ENCODE measurements at regions not wholly inside any gene's neighbourhood (a gene's known extent, or its start where the extent isn't known, plus 50 kb on each side); places are given as distances from the start of the nearest gene placed in this dataset.
A peak's percentile ranks its signal among the peaks of the same experiment; 100 is the strongest.
"Not testable (repeated sequence)": the region's sequence is repeated elsewhere in the genome, so short reads cannot be mapped to it uniquely, and the experiment has no call there.

DNA sequence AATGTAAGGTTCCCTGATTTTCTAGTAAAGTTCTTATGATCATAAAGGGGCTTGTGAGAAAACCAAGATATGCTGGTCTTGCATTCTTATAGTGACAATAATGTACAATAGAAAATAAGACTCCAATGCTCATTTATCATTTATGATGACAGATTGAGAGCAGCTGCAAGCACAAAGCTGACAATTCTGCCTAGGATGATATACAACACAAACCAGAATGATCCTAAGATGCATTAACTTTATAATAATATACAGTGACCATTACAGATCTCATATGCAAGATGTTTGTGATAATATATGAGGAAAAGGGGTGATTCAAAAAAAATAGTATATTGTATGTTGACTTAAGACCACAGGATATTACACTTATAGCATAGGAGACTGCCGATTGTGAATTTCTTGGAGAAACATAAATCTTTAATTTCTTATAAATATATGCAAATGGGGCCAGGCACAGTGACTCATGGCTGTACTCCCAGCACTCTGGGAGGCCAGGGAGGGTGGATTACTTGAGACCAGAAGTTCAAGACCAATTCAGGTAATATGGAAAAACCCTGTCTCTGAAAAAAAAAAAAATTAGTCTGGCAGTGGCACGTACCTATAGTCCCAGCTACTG lies 387.0 kb downstream of the ZBBX start:
- DNase-seq (ENCODE audit: low spot score), result no peak

DNA sequence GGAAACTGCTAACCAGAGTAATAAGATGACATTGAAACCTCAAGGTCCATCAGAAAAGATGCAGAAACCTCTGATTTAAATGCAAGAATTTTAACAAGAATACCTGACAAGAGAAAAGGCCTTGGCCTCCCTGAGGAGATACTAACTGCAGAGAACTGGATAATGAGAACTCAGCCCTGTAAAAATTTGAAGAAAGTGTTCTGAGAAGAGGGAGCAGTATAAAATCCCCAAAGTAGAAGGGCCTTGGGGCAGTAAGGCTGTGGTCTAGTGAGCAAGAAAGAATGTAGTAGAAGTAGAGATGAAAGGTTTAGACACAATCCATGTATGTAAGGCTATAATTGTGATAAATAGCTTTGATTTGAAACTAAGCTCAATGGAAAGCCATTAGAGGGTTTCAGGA lies 394.1 kb downstream of the ZBBX start:
- DNase-seq (ENCODE audit: low spot score), result no peak

DNA sequence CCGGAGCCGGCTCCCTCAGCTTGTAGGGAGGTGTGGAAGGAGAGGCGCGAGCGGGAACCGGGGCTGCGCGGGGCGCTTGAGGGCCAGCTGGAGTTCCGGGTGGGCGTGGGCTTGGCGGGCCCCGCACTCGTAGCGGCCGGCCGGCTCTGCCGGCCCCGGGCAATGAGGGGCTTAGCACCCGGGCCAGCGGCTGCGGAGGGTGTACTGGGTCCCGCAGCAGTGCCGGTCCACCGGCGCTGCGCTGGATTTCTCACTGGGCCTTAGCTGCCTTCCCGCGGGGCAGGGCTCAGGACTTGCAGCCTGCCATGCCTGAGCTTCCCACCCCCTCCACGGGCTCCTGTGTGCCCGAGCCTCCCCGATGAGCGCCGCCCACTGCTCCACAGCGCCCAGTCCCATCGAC lies 404.3 kb downstream of the ZBBX start:
- DNase-seq (ENCODE audit: low spot score), result not testable (repeated sequence)

DNA sequence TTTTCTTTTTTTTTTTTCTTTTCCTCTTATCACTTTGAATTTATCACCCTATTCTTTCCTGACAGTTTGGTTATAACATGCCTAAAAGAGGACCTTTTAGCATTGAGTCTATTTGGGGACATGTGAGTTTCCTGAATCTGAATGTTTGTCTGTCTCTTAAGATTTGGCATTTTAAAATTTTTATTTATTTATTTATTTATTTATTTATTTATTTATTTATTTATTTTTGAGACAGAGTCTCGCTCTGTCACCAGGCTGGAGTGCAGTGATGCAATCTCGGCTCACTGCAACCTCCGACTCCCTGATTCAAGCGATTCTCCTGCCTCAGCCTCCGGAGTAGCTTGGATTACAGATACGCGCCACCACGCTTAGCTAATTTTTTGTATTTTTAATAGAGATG lies 412.4 kb downstream of the ZBBX start:
- not testable (repeated sequence) for DNase-seq (ENCODE audit: low spot score)

DNA sequence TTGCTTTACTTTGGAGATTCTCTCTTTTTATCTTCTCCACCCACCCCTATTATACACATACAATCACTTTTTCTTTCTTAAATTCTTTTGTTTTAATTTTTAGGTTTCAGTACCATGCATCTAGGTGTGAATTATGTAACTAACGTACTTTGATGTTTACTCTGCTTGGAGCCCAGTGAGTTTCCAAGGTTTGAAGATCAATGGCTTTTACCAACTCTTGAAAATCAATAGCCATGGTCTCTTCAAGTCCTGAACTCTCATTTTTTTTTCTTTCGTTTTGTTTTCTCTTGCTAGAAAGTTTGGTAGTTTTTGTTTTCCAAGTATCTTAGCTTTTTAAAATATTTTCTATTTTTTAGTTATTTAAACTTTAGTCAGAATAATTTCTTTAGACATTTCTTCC lies 417.2 kb downstream of the ZBBX start:
- no peak for DNase-seq (ENCODE audit: low spot score)

DNA sequence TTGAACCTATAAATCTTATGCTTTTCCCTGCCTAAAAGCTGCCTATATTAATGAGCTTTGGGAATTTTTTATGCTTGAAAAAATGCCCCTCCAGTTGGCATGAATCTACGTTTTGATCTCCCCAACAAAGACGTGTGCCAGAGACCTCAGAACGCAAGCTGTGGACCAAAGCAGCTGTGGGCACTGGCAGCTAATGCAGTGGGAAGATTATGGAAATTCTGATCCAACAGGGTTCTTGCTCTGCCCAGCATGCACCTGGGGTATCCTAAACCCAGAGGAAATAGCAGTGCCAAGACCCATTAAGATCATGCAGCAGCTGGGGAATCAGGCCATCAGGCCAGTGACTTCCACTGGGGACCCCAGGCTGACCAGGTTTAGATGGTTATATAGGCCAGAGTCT lies 423.0 kb downstream of the ZBBX start:
- DNase-seq (ENCODE audit: low spot score), result no peak

DNA sequence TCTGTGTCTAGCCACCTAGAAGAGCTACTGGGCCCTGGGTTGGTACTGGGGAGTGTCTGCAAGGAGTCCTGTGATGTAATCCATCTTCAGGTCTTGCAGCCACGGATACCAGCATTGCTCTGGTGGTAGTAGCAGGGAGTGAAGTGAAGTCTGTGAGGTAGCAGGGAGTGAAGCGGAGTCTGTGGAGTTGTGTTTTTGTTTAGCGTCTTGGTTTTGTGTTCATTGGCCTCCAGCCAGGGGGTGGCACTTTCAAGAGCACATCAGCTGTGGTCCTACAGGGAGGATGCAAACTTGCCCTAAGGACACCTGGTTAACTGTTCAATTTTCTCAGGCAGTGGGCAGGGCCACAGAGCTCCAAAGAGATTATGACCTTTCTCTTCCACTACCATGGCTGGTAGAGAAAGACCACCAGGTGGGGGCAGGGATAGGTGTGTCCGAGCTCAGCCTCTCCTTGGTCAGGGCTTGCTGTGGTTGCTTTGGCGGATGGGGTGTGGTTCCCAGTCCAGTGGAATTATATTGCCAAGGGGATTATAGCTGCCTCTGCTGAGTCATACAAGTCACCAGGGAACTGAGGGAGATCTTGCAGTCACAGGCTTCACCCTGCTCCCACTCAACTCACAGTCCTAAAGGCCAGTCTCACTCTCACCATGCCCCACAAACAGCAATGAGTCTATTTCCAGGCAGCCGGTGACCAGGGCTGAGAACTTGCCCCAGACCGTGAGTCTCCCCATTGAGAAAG lies 424.7 kb downstream of the ZBBX start:
- DNase-seq (ENCODE audit: low spot score), result peak; percentile 86

DNA sequence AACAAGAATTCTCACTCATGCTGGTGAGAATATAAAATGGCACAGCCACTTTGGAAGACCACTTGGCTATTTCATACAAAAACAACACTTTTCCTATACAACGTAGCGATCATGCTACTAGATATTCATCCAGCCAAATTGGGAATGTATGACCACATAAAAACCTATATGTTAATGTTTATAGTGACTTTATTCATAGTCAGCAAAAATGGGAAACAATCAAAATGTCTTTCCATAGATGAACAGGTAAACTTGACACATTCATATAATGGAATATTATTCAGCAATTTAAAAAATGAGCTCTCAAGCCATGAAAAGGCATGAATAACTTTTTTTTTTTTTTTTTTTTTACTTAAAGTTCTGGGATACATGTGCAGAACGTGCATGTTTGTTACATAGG lies 445.2 kb downstream of the ZBBX start:
- DNase-seq (ENCODE audit: low spot score), result no peak

DNA sequence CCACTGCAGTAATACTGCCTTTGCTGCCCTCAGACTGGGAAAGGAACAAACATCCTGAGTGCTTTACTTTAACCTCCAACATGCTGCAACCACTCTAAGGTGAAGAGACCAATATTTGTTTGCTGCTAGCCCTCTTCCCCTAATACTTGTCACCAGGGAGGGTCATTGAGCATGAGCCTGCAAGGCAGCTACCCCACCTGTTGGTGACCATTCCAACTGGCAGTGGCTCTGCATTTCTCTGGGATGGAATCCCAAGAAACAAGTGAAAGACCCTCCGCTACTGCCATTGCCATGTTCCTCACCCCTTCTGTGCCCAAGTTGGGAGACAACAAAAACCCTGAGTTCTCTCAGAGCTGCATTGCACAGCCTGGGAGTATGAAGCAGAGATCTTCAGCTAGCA lies 462.7 kb downstream of the ZBBX start:
- DNase-seq (ENCODE audit: low spot score), result no peak

DNA sequence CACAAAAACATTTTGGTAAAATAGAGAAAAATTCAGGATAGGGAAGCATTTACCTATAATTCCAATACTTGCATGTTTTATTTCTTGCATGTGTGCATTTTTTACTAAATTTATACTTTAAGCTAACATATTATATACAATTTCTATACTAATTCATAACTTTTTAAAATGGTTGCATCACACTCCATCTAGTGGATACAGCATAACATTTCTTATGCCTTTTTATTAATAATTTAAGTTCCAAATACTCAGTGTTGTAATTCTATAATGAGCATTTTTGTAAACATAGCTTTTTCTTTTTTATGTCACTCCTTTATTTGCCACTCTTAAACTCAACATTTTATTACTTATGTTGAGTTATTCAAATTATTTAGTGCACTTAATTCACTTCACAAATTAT lies 477.7 kb downstream of the ZBBX start:
- DNase-seq (ENCODE audit: low spot score), result no peak

DNA sequence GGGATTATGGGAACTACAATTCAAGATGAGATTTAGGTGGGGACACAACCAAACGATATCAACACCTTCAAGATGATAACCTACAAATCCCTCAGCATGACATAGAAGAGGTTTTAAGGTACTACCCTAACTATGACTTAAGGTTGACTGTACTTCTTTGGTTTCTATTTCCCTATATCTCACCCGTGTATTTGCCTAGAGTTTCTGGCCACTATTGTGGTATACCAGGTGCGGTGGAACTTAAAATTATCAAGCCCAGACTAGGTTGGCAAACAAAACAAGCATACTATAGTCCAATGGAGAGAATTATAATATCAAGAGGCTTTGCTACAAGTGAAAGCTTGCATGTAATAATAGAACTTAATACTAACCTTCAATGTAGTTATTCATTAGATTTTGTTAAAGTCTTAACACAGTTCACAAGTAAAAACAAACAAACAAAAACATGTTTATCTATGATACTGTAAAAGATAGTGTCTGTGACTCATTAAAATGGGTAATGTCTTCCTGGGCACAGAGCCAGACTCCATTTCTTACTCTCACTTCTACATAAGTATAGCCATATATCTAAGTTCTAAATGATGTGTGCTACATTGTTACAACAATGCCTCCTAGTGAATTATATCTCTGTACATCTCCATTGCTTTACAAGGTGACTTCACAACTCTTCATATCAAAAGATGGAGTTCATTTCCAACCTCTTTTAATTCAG lies 479.1 kb downstream of the ZBBX start:
- DNase-seq (ENCODE audit: low spot score), result no peak

DNA sequence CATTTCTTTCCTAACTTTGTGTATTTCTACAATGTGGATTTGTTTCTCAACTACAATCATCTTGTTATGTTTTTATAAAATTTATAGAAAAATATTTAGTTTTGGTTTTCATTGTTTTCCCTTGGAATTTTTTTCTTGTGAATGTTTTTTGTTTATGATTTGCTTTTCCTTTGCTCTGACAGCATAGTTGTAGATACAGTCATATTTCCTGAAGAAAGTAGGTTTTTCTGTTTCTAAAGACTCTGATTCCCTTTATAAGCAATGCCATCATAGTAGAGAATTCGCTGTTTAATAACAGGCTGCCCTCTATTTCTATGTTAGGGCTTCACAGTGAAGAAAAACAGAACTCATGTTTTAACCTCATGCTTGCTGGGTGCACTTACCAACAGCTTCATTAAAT lies 482.3 kb downstream of the ZBBX start:
- DNase-seq (ENCODE audit: low spot score), result no peak

DNA sequence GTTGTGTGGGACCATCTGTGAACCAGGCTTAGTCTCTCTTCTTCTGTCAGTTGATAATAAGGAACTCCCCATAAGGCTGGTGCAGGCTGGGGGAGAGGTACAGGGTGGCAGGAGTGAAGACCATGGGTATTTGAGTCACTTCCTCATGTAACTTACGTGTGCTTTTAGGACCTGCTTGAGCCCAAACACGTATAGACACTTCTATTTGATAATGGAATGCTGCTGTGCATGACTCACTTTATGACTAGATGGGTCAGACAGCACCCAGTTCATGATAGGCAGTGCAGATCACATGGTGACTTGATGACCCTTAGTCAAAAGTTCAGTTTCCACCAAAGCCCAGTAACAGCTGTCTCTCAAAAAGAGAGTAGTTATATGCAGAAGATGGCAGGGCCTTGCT lies 490.9 kb downstream of the ZBBX start:
- no peak for DNase-seq (ENCODE audit: low spot score)

DNA sequence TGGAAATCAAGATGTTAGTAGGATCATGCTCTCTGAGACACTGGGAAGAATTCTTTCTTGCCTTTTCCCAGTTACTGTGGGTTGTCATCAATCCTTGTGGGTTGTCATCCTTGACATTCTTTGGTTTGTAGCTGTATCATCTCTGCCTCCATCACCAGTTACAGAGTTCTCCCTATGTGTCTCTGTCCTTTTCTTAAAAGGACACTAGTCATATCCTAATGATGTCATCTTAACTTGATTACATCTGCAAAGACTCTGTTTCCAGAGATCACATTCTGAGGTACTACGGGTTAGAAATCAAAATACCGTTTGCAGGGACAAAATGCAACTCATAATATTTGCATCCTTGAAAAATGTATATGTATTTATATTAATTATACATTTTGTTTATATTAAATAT lies 500.4 kb downstream of the ZBBX start:
- no peak for DNase-seq (ENCODE audit: low spot score)

DNA sequence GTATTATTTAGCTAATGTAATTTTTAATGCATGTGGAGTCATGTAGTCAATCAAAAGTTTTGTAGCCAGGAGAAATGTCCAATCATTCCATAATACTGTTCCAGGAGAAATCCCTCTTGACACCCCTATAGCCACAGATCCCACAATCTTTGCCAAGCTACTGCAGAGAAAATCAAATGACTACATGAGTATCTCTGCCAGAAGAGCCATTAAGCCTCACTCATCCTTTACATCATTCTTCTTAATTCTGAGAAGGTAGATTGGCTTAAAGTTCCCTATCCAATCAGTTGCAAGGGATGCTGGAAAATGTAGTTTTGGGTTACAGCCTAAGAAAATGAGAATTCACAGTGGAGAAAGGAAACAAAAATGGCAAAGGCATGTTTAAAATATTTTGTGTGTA lies 502.1 kb downstream of the ZBBX start:
- no peak for DNase-seq (ENCODE audit: low spot score)

DNA sequence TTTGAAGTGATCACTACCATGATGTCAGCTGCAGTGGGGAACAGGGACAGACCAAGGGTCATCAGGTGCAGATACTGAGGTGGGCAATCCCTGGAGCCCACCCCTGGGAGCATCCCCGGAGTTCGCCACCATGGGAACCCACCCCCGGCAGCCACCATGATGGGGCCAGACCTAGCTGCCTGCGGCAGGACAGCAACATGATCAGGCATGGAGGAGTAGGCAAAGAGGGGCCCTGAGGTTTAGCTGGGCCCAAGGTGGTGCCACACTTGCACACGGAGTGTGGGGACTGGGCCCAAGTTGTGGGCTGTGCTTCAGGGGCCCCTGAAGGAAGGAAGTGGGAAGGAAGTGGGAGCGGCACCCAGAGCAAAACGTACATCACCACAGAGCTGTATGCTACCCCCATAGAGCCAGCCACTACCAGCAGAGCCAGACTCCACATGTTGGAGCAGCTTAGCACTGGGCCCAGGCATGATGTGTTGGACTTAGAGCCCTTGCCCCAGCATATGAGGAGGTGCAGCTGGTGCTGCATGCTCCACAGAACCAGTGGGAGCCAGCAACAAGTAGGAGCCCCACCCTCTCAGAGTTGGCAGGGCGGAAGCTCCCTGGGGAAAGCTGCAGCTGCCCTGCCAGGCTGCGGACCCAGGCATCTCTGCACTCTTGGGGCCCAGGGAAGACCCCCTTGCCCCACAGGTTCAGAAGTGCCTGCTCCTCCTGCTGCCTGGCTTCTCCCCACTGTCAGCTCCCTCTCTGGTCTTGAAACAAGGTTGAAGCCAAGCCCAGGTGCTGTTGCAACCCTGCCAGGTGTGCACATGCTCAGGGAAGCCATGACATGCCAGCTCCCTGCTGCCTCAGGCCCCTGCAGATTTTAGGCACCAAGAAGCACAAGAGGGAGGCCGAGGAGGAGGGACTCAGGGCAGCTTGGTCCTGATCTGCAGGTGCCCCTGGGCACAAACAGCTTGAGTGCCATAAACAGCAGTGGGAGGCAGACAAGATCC lies 515.3 kb downstream of the ZBBX start:
- DNase-seq (ENCODE audit: low spot score), result no peak

DNA sequence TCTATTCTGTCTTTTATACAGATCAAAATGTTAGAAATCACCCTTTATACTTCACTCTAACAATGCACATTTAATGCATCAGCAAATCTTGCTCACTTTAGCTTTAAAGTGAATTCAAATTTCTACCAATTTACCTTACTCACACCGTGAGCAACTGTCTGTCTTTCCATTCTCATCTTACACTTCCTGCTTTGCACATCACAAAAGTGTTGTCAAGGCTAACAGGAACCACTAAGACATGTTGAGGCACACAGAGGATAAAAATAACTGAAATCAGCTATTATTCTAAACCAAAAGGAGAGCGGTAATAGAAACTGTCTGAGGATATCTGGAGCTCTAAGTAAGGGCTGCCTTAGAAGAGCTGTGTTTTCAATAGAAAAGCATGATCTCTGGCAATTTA lies 519.9 kb downstream of the ZBBX start:
- DNase-seq (ENCODE audit: low spot score), result no peak

DNA sequence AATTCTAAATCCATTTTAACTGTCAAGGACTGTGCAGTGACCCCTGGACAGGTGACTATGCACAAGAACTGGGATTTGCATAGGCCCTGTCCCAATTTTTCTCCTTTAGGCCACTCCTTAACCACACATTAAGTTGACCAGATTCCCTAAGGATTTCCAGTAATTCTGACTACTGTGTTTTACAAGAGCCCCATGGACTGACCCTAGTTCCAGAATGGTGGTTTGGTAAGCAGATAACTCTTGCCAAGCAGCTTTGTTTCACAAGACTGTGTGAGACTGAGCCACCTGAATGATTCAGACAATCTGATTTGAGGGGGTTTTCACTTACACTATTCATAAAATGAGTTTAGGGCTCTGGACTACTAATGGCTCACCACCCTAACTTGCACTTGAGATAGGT lies 535.8 kb downstream of the ZBBX start:
- DNase-seq (ENCODE audit: low spot score), result no peak

DNA sequence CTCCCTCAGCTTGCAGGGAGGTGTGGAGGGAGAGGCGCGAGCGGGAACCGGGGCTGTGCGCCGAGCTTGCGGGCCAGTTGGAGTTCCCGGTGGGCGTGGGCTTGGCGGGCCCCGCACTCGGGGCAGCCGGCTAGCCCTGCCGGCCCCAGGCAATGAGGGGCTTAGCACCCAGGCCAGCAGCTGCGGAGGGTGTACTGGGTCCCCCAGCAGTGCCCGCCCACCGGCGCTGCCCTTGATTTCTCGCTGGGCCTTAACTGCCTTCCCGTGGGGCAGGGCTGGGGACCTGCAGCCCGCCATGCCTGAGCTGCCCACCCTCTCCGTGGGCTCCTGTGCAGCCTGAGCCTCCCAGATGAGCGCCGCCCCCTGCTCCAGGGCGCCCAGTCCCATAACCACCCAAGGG lies 537.3 kb downstream of the ZBBX start:
- not testable (repeated sequence) for DNase-seq (ENCODE audit: low spot score)

DNA sequence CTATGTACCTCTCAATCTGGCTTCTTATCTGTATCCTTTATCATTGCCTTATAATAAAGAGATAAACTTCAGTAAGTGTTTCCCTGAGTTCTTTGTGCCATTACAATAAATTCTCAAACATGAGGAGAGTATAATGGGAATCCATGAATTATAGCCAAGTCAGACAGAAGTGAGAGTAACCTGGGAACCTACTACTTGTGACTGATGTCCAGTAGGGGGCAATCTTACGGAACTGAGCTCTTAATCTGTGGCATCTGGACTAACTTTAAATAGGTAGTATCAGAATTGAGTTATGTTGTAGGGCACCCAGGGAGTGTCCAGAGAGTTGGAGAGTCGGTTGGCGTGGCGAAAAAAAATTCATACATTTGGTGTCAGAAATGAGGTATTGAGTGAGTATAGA lies 542.6 kb downstream of the ZBBX start:
- DNase-seq (ENCODE audit: low spot score), result peak; percentile 51

DNA sequence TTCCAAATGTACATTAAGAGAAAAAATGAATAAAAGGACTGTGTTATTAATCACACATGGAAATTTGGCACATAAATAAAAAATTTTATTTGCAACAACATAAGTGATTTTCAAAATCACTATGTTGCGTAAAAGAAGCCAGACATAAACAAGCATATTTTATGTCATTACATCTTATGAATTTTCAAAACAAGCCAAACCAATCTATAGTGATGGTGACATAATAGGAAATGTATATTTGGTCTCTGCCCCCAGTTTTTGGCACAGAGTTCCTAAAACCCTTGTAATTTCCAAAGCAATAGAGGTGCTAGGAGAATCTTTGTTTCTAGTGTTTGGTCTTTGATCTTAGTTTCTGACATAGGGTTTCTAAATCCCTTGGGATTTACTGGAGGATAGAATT lies 543.3 kb downstream of the ZBBX start:
- DNase-seq (ENCODE audit: low spot score), result no peak

DNA sequence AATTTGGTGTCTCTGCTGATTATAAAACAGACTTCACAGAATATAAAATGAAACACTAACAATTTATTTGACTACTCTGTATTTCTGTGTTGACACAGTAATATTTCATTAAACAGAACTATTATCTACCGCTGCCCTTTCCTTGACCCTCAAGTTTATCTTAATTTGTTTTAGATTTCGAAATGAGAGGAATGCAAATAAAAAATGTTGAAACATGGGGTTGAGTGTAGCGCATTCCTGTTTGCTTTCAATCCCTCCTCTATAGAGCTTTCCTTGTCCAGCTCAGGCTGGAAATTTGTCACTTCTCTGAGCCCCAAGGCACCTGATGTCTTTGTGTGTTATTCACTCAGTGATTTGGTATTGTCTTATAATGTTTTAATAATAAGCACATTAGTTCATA lies 550.2 kb downstream of the ZBBX start:
- DNase-seq (ENCODE audit: low spot score), result peak; percentile 39
